NCI-H2107 treated with DMSO at 0.1 percent for 48 hours (cell line): ENCODE measurements at regions not wholly inside any gene's neighbourhood (a gene's known extent, or its start where the extent isn't known, plus 50 kb on each side); places are given as distances from the start of the nearest gene placed in this dataset.

Source experiments
- DNase-seq: peaks from one replicate; lab custom pipeline; 2025; ENCODE audit not compliant: unreplicated experiment; lab: John Stamatoyannopoulos, UW

GRCh38 chr10:29238523-29239135 lies 50.2 kb upstream of the LYZL1 start:
- no peak for DNase-seq
